Calu3 (cell line): ENCODE measurements at regions not wholly inside any gene's neighbourhood (a gene's known extent, or its start where the extent isn't known, plus 50 kb on each side); places are given as distances from the start of the nearest gene placed in this dataset.

Source experiments
- BruUV-seq: library from RNA; stranded (reverse); fragments of 400-500 nt; replicated peaks from 2 replicates; lab custom pipeline; 2021; lab: Mats Ljungman, UMichigan
- CTCF ChIA-PET: fragments of 300-600 bp; sonication (Branson Sonifier 250); formaldehyde crosslinking; loops from one replicate; lab custom pipeline; 2022; ENCODE audit warnings: antibody characterized with exemption; lab: Charles Lee
- DNase-seq: peaks from one replicate; pipeline ENCODE4 v3.0.0; 2022
- H3K27ac Mint-ChIP-seq: one replicate; pipeline ENCODE4 v1.8.0; 2022; ENCODE audit warnings: mixed read lengths; ENCODE audit not compliant: unreplicated experiment
- H3K27me3 Mint-ChIP-seq: one replicate; pipeline ENCODE4 v1.8.0; 2022; ENCODE audit warnings: mixed read lengths; ENCODE audit not compliant: unreplicated experiment
- H3K36me3 Mint-ChIP-seq: one replicate; pipeline ENCODE4 v1.8.0; 2022; ENCODE audit warnings: mild to moderate bottlenecking, moderate library complexity, mixed read lengths; ENCODE audit not compliant: insufficient read depth, unreplicated experiment
- H3K4me1 Mint-ChIP-seq: one replicate; pipeline ENCODE4 v1.8.0; 2022; ENCODE audit warnings: mild to moderate bottlenecking, low read depth, mixed read lengths; ENCODE audit not compliant: unreplicated experiment
- H3K4me3 Mint-ChIP-seq: one replicate; pipeline ENCODE4 v1.8.0; 2022; ENCODE audit warnings: mild to moderate bottlenecking, low read depth, moderate library complexity, mixed read lengths; ENCODE audit not compliant: unreplicated experiment
- H3K9me3 Mint-ChIP-seq: one replicate; pipeline ENCODE4 v1.8.0; 2022; ENCODE audit warnings: low read depth, mixed read lengths; ENCODE audit not compliant: unreplicated experiment
- intact Hi-C: fragments of 100-400 bp; cut with micrococcal nuclease; formaldehyde crosslinking; loops from one replicate; pipeline ENCODE4 v1.10.0; 2022; ENCODE audit not compliant: unreplicated experiment
- TF ChIP-seq, protein P1 (sequence below): fragments of 200-600 bp; IDR thresholded peaks from one replicate; pipeline ENCODE4 v1.8.0; 2022; ENCODE audit warnings: antibody characterized with exemption; ENCODE audit not compliant: unreplicated experiment

DNA sequence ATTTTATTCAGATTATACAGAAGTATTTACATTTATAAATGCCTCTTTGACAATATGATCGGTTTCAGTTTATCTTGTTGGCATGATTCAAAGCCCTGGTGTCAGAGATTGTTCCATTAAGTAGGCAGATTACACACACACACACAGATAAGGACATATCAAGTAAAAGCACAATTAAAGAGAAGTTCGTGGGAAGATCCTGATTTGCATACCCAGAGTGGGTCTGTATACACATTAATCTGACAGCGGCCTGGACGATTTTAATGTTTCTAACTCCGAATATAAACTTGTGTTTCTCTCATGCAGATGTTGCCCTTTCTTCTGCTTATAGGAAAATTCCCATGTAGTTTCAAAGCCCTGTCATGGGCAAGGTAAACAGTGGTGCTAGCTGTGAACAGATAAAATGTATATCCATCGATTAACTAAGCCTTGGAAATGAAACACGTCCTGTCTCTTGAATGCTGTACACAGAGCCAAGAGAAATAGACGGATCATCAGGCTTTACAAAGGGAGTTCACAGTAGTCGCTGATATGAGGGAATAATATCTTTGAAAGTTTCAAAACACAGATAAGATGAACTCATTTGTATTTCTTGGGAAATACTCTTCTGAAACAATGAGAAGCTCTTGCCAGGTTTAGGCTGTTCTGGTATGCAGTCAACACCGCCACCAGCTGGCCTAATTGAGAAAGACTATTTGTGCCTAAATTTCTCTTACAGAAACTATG is 108.2 kb upstream of the GMDS start:
- BruUV-seq: no TSS peak
- Mint-ChIP-seq H3K36me3 (no peaks in the 10 kb centered on the region), H3K4me3 (no peak overlapping the region), H3K27ac (no peak overlapping the region), H3K9me3 (no peaks in the 10 kb centered on the region), H3K4me1 (no peaks in the 10 kb centered on the region), H3K27me3 (no peaks in the 10 kb centered on the region)
- intact Hi-C loops: loop anchor here (2.0 to 5.0 kb wide), 3 partner anchors 145 to 756 kb away; no protein-coding TSS in a partner anchor
- CTCF ChIA-PET: interaction anchor here (0.7 to 1.5 kb wide), 9 partner anchors 12 to 1518 kb away, joined by 3 to 29 read pairs (median 3); no protein-coding TSS in a partner anchor
- TF ChIP-seq, protein P1, sequence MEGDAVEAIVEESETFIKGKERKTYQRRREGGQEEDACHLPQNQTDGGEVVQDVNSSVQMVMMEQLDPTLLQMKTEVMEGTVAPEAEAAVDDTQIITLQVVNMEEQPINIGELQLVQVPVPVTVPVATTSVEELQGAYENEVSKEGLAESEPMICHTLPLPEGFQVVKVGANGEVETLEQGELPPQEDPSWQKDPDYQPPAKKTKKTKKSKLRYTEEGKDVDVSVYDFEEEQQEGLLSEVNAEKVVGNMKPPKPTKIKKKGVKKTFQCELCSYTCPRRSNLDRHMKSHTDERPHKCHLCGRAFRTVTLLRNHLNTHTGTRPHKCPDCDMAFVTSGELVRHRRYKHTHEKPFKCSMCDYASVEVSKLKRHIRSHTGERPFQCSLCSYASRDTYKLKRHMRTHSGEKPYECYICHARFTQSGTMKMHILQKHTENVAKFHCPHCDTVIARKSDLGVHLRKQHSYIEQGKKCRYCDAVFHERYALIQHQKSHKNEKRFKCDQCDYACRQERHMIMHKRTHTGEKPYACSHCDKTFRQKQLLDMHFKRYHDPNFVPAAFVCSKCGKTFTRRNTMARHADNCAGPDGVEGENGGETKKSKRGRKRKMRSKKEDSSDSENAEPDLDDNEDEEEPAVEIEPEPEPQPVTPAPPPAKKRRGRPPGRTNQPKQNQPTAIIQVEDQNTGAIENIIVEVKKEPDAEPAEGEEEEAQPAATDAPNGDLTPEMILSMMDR: peak; percentile 42
- DNase-seq: peak; percentile 68

- no peak for DNase-seq
- Mint-ChIP-seq H3K4me1 (no peaks in the 10 kb centered on the region), H3K27me3 (no peaks in the 10 kb centered on the region), H3K4me3 (no peak overlapping the region), H3K36me3 (no peaks in the 10 kb centered on the region), H3K27ac (no peak overlapping the region), H3K9me3 (no peaks in the 10 kb centered on the region)
- TF ChIP-seq, protein P1: no peak
- intact Hi-C loops: loop anchor here (5.0 kb wide), 2 partner anchors 250 to 755 kb away; no protein-coding TSS in a partner anchor
- CTCF ChIA-PET: interaction anchor here (0.7 to 1.4 kb wide), 3 partner anchors 143 to 755 kb away, joined by 3 to 12 read pairs (median 4); no protein-coding TSS in a partner anchor
- BruUV-seq: no TSS peak
Measured at GRCh38 chr6:2351807-2352431, 106.5 kb upstream of the GMDS start.

- no peaks in the 10 kb centered on the region for H3K36me3 Mint-ChIP-seq
- DNase-seq: no peak
- H3K27me3 Mint-ChIP-seq: no peaks in the 10 kb centered on the region
- intact Hi-C loops: loop anchor here (5.0 kb wide), 2 partner anchors 249 to 754 kb away; no protein-coding TSS in a partner anchor
- no peak overlapping the region for H3K4me3 Mint-ChIP-seq
- TF ChIP-seq, protein P1: no peak
- no peaks in the 10 kb centered on the region for H3K9me3 Mint-ChIP-seq
- no peak overlapping the region for H3K27ac Mint-ChIP-seq
- H3K4me1 Mint-ChIP-seq: no peaks in the 10 kb centered on the region
- CTCF ChIA-PET: interaction anchor here (1.4 kb wide), 2 partner anchors 142 to 754 kb away, joined by 4 to 12 read pairs; no protein-coding TSS in a partner anchor
- BruUV-seq: no TSS peak
Measured at GRCh38 chr6:2351090-2351489, 105.7 kb upstream of the GMDS start.

DNA sequence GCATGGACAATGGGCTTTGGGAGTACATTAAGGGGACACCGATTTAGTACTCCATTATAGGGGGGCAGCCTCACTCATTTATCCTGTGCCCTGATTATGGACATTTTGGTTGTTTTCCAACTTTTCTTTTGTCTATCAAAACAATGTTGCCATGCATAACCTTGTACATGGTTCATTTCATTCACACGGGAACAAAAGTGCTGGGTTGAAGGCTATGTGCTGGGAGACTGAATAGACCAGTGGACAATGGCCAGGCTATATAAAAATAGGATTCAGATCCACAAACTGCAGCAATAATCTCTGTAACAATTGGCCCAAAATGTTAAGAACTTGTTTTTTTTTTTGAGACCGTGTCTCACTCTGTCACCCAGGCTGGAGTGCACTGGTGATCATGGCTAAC is 100.7 kb upstream of the GMDS start:
- no TSS peak for BruUV-seq
- CTCF ChIA-PET: no interaction called here
- no peaks in the 10 kb centered on the region for H3K4me1 Mint-ChIP-seq
- intact Hi-C loops: no loop called here
- DNase-seq: no peak
- no peak overlapping the region for H3K4me3 Mint-ChIP-seq
- H3K36me3 Mint-ChIP-seq: peaks cover 3% of the 10 kb centered on the region
- no peak overlapping the region for H3K27ac Mint-ChIP-seq
- TF ChIP-seq, protein P1: no peak
- peaks cover 4% of the 10 kb centered on the region for H3K9me3 Mint-ChIP-seq
- no peaks in the 10 kb centered on the region for H3K27me3 Mint-ChIP-seq
